Dermis microvascular lymphatic vessel endothelial cell (primary cell): ENCODE measurements at regions not wholly inside any gene's neighbourhood (a gene's known extent, or its start where the extent isn't known, plus 50 kb on each side); places are given as distances from the start of the nearest gene placed in this dataset.
"Not testable (repeated sequence)": the region's sequence is repeated elsewhere in the genome, so short reads cannot be mapped to it uniquely, and the experiment has no call there.

Experiments
- DNase-seq, 2 donors: peaks; one replicate each; pipeline versions ENCODE4 v3.0.0 to v3.0.0-alpha.2; 2010; ENCODE audit warnings: low read depth in 2 of 2

- DNase-seq, result no peak
Measured at GRCh38 chr13:54004026-54004699, 975.5 kb downstream of the OLFM4 start.

DNA sequence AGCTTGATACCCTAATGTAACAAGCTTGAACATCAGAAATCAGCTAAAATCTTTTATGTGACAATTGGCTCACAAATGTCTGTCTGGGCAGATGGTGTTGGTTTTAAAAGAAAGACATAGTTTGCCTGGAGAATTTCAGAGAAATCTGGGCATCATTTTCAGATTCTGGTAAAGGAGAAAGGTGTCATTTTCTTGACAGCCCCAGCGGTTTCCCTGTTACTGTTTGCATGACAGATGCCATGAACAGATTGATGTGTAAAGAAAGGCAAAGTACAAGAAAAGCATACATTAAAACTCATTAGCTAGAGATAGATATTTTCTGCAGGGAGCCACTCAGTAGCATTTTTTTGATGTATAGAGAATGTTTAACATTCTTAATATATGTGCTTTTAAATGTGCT is 987.9 kb downstream of the OLFM4 start:
- no peak for DNase-seq

GRCh38 chr13:54018485-54018884 is 989.9 kb downstream of the OLFM4 start:
- DNase-seq, result no peak

DNA sequence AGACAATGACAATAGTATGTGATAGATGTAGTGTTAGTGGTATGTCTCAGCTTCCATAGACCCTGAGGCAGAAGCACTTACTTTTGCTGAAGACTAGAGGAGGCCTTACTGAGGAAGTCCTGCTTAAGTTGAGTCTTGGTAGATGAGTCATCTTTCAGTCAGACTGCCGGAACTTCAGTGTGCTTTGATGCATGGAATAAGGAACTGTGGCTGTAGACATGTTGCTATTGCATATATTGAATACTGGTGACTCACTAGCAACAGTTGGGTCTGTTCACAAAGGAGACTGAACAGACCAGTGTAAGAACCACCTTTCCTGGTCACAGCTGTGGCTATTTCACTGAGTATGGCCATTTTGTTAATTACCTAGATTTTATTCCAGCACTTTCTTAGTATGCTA is 1000.6 kb downstream of the OLFM4 start:
- DNase-seq, result no peak

- DNase-seq, result no peak
Measured at GRCh38 chr13:54029720-54030119, 1001.1 kb downstream of the OLFM4 start.

- no peak for DNase-seq
Measured at GRCh38 chr13:54033323-54033861, 1004.8 kb downstream of the OLFM4 start.

GRCh38 chr13:54034047-54034446 is 1005.4 kb downstream of the OLFM4 start:
- DNase-seq, result no peak

DNA sequence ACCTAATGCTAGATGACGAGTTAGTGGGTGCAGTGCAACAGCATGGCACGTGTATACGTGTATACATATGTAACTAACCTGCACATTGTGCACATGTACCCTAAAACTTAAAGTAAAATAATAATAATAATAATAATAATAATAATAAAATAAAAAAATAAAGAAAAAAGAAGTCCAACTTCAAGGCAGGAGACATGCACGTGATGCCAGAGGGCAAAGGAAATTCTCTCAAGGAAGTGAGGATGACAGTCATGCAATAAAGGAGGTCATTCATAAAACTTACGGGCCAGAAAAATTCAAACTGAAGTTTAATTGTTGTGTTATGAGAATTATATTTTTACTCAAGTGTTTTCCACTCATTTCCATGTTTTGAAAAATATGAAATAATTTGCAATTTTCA is 1028.8 kb downstream of the OLFM4 start:
- not testable (repeated sequence) for DNase-seq

- not testable (repeated sequence) for DNase-seq
Measured at GRCh38 chr13:54069958-54070357, 1041.3 kb downstream of the OLFM4 start.

- DNase-seq, result no peak
Measured at GRCh38 chr13:54077569-54077968, 1049.0 kb downstream of the OLFM4 start.

DNA sequence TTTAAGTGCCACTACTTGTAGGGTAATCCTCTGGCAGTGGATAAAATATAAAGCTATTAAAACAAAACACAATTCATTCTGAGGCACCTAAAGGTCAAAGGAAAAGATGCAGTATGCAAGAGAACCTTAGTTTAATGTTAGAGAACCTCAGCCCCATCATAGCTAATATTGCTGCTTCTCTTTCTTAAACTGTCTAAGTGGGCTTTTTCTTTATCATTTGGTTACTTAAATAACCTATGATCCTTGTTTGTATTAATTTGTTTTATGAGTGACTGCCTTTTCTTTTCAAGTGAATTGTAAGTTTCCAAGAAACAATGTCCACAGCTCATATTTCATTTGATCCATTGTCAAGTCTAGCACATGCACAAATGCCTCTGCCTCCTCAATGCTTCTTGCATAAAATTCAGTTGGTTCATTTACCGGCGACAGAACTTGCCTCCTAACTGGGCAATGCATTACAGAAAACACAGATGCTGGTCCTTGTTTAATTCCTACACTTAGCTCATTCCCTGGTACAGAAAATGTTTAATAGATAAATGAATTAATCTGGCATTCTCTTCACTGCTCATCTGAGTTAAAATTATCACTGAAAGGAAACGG is 1049.8 kb downstream of the OLFM4 start:
- DNase-seq, result no peak

DNA sequence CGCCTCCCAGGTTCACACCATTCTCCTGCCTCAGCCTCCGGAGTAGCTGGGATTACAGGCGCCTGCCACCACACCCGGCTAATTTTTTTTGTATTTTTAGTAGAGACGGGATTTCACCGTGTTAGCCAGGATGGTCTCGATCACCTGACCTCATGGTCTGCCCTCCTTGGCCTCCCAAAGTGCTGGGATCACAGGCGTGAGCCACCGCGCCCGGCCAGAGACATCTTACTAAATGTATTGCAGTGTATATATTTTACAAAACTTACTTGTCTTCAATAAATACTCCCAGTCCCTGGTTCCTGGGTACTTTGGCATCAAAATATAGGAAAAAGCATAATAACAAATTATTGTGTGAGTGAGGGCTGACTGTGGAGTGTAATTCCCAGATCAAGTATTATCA is 1053.7 kb downstream of the OLFM4 start:
- not testable (repeated sequence) for DNase-seq

DNA sequence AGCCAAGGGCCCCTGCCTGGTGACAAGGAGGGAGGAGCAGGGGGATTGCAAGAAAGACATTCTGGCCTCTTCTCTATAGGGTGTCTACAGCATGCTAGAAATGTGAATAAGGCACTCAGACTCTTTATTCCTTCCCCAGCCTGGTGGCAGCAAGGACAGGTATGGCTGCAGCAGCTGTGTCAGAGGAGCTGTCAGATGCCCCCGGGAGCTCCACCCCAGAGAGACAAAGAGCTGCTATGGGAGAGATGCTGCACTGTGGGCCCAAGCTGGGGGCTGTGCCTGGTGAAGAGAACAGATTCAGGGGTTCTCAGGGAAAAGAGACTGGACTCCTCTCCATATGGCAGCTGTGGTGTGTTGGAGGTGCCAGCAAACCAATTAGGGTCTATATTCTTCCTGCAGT is 1063.3 kb downstream of the OLFM4 start:
- no peak for DNase-seq

- no peak for DNase-seq
Measured at GRCh38 chr13:54092686-54093085, 1064.1 kb downstream of the OLFM4 start.

- no peak for DNase-seq
Measured at GRCh38 chr13:54110597-54110996, 1082.0 kb downstream of the OLFM4 start.

DNA sequence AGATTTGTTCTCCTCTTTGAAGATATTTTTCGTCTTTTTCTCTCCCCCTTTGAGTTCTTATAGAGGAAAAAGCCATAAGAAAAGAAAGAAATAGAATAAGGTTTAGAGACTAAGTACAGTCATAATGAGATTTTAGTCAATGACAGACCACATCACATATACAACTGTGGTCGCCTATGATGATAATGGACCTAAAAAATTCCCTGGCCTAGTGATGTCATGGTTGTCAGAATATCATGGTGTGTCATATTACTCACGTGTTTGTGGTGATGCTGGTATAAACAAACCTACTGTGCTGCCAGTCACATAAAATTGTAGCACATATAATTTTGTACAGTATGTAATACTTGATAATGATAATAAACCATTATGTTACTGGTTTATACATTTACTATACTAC is 1096.1 kb downstream of the OLFM4 start:
- DNase-seq, result no peak

- not testable (repeated sequence) for DNase-seq
Measured at GRCh38 chr13:54130931-54131330, 1102.3 kb downstream of the OLFM4 start.

- not testable (repeated sequence) for DNase-seq
Measured at GRCh38 chr13:54131433-54131832, 1102.8 kb downstream of the OLFM4 start.

- not testable (repeated sequence) for DNase-seq
Measured at GRCh38 chr13:54132127-54132526, 1103.5 kb downstream of the OLFM4 start.

GRCh38 chr13:54132720-54133119 is 1104.1 kb downstream of the OLFM4 start:
- not testable (repeated sequence) for DNase-seq

DNA sequence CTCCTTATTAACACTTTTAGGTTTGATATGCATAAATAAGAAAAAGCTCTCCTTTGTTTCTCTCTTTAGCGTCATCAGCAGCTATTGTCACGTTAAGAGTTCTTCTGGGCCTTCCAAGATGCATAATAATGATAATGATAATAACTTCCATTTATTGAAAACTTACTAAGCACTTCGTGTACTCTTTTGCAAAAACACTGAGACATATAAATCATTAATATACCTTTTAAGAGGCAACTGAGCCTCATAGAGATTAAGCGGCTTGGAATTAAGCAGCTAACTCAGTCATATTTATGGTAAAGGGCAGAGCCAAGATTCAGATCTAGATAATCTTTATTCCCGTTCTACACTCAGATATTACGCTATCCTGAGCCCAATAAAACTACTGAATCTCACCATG is 1105.1 kb downstream of the OLFM4 start:
- DNase-seq, result no peak

DNA sequence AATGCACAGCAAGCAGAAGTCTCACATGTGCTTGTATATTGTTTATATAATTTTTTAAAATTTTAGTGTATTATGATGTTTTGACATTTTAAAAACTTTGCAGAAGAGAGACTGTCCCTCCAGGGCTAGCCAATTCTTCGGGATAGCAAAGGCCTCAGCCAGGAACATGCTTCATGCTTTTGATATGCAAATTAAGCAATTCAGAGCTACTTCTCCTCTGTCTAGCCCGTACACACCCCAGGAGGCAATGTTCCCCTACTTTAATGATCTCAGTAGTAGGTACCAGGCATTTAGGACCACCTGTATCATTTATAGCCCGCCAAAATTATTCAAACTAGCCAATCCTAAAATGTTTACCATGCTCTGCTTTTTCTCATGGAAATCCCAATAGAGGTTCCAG is 1116.2 kb downstream of the OLFM4 start:
- DNase-seq, result no peak

- no peak for DNase-seq
Measured at GRCh38 chr13:54150851-54151250, 1122.2 kb downstream of the OLFM4 start.
